SK-N-SH treated with all-trans-retinoic acid at 6 μM for 48 hours (cell line): ENCODE measurements at regions not wholly inside any gene's neighbourhood (a gene's known extent, or its start where the extent isn't known, plus 50 kb on each side); places are given as distances from the start of the nearest gene placed in this dataset.

ENCODE experiments used
- ATAC-seq: fragments of 200-7000 bp; cut with Tn5 transposase; 3 replicates; pipeline ENCODE4 v1.9.1; 2020; ENCODE audit warnings: mild to moderate bottlenecking, moderate library complexity
- ARNTL ChIP-seq: fragments of 450-650 bp; formaldehyde crosslinking; IDR thresholded peaks from 2 replicates; pipeline ENCODE4 v1.5.0; 2020; ENCODE audit warnings: low read depth, mild to moderate bottlenecking, moderate library complexity, borderline replicate concordance
- BACH2 ChIP-seq: fragments of 250-450 bp; sonication (Bioruptor Pico); IDR thresholded peaks from 2 replicates; pipeline ENCODE4 v1.9.0; 2021; ENCODE audit warnings: mild to moderate bottlenecking, borderline replicate concordance
- CSDC2 ChIP-seq: fragments of 250-450 bp; sonication (Bioruptor Pico); IDR thresholded peaks from 2 replicates; pipeline ENCODE4 v1.5.0; 2020; ENCODE audit warnings: mild to moderate bottlenecking, moderate library complexity
- ESRRG ChIP-seq: fragments of 250-450 bp; sonication (Bioruptor Pico); IDR thresholded peaks from 2 replicates; pipeline ENCODE4 v1.6.1; 2021; ENCODE audit warnings: mild to moderate bottlenecking
- GLIS3 ChIP-seq: fragments of 250-450 bp; sonication (Bioruptor Pico); IDR thresholded peaks from 2 replicates; pipeline ENCODE4 v1.5.0; 2020; ENCODE audit warnings: mild to moderate bottlenecking, moderate library complexity
- ISL1 ChIP-seq: fragments of 250-450 bp; sonication (Bioruptor Pico); IDR thresholded peaks from 2 replicates; pipeline ENCODE4 v2.1.2; 2022; ENCODE audit warnings: mild to moderate bottlenecking, moderate library complexity
- OSR1 ChIP-seq: fragments of 250-450 bp; sonication (Bioruptor Pico); IDR thresholded peaks from 2 replicates; pipeline ENCODE4 v1.8.0; 2022; ENCODE audit warnings: moderate library complexity, mild to moderate bottlenecking, inconsistent platforms
- PPARA ChIP-seq: fragments of 250-450 bp; sonication (Bioruptor Pico); IDR thresholded peaks from 2 replicates; pipeline ENCODE4 v1.5.0; 2020; ENCODE audit warnings: mild to moderate bottlenecking, borderline replicate concordance
- RARB ChIP-seq: fragments of 250-450 bp; sonication (Bioruptor Pico); IDR thresholded peaks from 2 replicates; pipeline ENCODE4 v1.8.0; 2021; ENCODE audit warnings: mild to moderate bottlenecking, moderate library complexity
- SNAI2 ChIP-seq: fragments of 250-450 bp; sonication (Bioruptor Pico); IDR thresholded peaks from 2 replicates; pipeline ENCODE4 v1.5.0; 2020; ENCODE audit warnings: mild to moderate bottlenecking, moderate library complexity
- TCF4 ChIP-seq: fragments of 250-450 bp; sonication (Bioruptor Pico); IDR thresholded peaks from 2 replicates; pipeline ENCODE4 v1.8.0; 2021; ENCODE audit warnings: mild to moderate bottlenecking, moderate library complexity, borderline replicate concordance
- TOX ChIP-seq: fragments of 250-450 bp; sonication (Bioruptor Pico); IDR thresholded peaks from 2 replicates; pipeline ENCODE4 v1.8.0; 2021; ENCODE audit warnings: mild to moderate bottlenecking, moderate library complexity, borderline replicate concordance
- ZC3H10 ChIP-seq: fragments of 250-450 bp; sonication (Bioruptor Pico); IDR thresholded peaks from 2 replicates; pipeline ENCODE4 v1.5.1; 2021; ENCODE audit warnings: mild to moderate bottlenecking, moderate library complexity
- ZFP3 ChIP-seq: fragments of 250-450 bp; sonication (Bioruptor Pico); IDR thresholded peaks from 2 replicates; pipeline ENCODE4 v1.5.0; 2020; ENCODE audit warnings: mild to moderate bottlenecking, moderate library complexity
- ZNF565 ChIP-seq: fragments of 450-650 bp; formaldehyde crosslinking; conservative IDR thresholded peaks from 2 replicates; pipeline ENCODE4 v1.5.0; 2020; ENCODE audit warnings: low read depth, mild to moderate bottlenecking, moderate library complexity
- ZNF70 ChIP-seq: fragments of 450-650 bp; formaldehyde crosslinking; IDR thresholded peaks from 2 replicates; pipeline ENCODE4 v1.5.0; 2020; ENCODE audit warnings: mild to moderate bottlenecking, moderate library complexity
- ZNF8 ChIP-seq: fragments of 450-650 bp; formaldehyde crosslinking; IDR thresholded peaks from 2 replicates; pipeline ENCODE4 v1.5.0; 2020; ENCODE audit warnings: mild to moderate bottlenecking, moderate library complexity
- TF ChIP-seq, protein P1 (sequence below): fragments of 250-450 bp; sonication (Bioruptor Pico); IDR thresholded peaks from 2 replicates; pipeline ENCODE4 v1.5.1; 2020; ENCODE audit warnings: low read depth, mild to moderate bottlenecking, moderate library complexity
- TF ChIP-seq, protein P2 (sequence below): fragments of 250-450 bp; sonication (Bioruptor Pico); IDR thresholded peaks from 2 replicates; pipeline ENCODE4 v1.5.1; 2021; ENCODE audit warnings: mild to moderate bottlenecking, moderate library complexity
- TF ChIP-seq, protein P3 (sequence below): fragments of 250-450 bp; sonication (Bioruptor Pico); IDR thresholded peaks from 2 replicates; pipeline ENCODE4 v1.8.0; 2020; ENCODE audit warnings: mild to moderate bottlenecking, moderate library complexity, borderline replicate concordance
- TF ChIP-seq, protein P4 (sequence below): fragments of 250-450 bp; sonication (Bioruptor Pico); IDR thresholded peaks from 2 replicates; pipeline ENCODE4 v1.8.0; 2021; ENCODE audit warnings: low read depth, mild to moderate bottlenecking, moderate library complexity, borderline replicate concordance
- TF ChIP-seq, protein P5 (sequence below): fragments of 250-450 bp; sonication (Bioruptor Pico); IDR thresholded peaks from 2 replicates; pipeline ENCODE4 v1.5.0; 2020; ENCODE audit warnings: mild to moderate bottlenecking, moderate library complexity

DNA sequence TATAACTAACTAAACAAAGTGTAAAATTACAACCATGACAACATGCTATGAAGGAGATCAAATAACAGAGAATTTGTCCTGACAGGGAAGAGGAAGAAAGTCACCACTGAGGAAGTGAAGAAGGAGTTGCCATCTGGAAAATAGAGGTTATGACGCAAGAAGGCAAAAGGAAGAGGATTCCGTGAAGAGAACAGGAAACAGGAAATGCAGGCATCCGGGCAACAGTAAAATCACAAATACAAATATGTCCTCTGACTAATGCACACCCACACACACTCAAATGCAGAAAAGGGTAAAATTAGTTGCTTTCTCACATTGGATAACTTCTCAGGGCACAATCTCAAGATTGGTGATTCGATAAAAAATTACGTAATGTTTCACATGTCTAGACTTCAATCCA, 278.4 kb downstream of the TMX3 start:
- ATAC-seq, result no peak
- TF ChIP-seq ARNTL (CRISPR knock-in tag) (no peak), ESRRG (CRISPR knock-in tag) (no peak), ZNF8 (CRISPR knock-in tag) (no peak), RARB (CRISPR knock-in tag) (no peak), TOX (CRISPR knock-in tag) (no peak), OSR1 (CRISPR knock-in tag) (no peak), PPARA (CRISPR knock-in tag) (no peak), ISL1 (CRISPR knock-in tag) (no peak), BACH2 (CRISPR knock-in tag) (no peak), ZNF565 (CRISPR knock-in tag) (no peak), ZNF70 (no peak), GLIS3 (no peak), ZC3H10 (CRISPR knock-in tag) (no peak), SNAI2 (no peak)
- TF ChIP-seq, protein P1, sequence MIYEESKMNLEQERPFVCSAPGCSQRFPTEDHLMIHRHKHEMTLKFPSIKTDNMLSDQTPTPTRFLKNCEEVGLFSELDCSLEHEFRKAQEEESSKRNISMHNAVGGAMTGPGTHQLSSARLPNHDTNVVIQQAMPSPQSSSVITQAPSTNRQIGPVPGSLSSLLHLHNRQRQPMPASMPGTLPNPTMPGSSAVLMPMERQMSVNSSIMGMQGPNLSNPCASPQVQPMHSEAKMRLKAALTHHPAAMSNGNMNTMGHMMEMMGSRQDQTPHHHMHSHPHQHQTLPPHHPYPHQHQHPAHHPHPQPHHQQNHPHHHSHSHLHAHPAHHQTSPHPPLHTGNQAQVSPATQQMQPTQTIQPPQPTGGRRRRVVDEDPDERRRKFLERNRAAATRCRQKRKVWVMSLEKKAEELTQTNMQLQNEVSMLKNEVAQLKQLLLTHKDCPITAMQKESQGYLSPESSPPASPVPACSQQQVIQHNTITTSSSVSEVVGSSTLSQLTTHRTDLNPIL (CRISPR knock-in tag), result no peak
- TF ChIP-seq, protein P2, sequence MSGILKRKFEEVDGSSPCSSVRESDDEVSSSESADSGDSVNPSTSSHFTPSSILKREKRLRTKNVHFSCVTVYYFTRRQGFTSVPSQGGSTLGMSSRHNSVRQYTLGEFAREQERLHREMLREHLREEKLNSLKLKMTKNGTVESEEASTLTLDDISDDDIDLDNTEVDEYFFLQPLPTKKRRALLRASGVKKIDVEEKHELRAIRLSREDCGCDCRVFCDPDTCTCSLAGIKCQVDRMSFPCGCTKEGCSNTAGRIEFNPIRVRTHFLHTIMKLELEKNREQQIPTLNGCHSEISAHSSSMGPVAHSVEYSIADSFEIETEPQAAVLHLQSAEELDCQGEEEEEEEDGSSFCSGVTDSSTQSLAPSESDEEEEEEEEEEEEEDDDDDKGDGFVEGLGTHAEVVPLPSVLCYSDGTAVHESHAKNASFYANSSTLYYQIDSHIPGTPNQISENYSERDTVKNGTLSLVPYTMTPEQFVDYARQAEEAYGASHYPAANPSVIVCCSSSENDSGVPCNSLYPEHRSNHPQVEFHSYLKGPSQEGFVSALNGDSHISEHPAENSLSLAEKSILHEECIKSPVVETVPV, result no peak
- TF ChIP-seq, protein P3, sequence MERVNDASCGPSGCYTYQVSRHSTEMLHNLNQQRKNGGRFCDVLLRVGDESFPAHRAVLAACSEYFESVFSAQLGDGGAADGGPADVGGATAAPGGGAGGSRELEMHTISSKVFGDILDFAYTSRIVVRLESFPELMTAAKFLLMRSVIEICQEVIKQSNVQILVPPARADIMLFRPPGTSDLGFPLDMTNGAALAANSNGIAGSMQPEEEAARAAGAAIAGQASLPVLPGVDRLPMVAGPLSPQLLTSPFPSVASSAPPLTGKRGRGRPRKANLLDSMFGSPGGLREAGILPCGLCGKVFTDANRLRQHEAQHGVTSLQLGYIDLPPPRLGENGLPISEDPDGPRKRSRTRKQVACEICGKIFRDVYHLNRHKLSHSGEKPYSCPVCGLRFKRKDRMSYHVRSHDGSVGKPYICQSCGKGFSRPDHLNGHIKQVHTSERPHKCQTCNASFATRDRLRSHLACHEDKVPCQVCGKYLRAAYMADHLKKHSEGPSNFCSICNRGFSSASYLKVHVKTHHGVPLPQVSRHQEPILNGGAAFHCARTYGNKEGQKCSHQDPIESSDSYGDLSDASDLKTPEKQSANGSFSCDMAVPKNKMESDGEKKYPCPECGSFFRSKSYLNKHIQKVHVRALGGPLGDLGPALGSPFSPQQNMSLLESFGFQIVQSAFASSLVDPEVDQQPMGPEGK (CRISPR knock-in tag), result no peak
- TF ChIP-seq, protein P4, sequence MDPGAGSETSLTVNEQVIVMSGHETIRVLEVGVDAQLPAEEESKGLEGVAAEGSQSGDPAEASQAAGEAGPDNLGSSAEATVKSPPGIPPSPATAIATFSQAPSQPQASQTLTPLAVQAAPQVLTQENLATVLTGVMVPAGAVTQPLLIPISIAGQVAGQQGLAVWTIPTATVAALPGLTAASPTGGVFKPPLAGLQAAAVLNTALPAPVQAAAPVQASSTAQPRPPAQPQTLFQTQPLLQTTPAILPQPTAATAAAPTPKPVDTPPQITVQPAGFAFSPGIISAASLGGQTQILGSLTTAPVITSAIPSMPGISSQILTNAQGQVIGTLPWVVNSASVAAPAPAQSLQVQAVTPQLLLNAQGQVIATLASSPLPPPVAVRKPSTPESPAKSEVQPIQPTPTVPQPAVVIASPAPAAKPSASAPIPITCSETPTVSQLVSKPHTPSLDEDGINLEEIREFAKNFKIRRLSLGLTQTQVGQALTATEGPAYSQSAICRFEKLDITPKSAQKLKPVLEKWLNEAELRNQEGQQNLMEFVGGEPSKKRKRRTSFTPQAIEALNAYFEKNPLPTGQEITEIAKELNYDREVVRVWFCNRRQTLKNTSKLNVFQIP (CRISPR knock-in tag), result no peak

DNA sequence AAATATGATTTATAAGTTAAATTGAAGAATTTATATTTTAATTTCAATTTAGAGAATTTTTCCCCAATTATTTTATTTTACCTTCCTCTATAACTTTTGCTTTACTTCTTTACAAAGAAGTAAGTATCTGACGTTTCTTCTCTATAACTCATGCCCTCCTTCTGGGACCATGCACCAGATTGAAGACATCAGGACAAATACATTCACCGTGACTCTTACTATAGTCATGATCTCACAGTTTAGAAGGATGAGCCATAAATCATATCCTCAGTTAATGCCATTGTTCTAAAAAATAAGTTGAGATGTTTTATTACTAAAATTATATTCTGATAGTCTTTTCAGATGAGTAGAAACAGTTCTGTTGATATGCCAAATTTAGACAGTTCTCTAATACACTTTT, 279.3 kb downstream of the TMX3 start:
- TF ChIP-seq RARB (CRISPR knock-in tag) (no peak), ARNTL (CRISPR knock-in tag) (no peak), ZNF8 (CRISPR knock-in tag) (no peak), ISL1 (CRISPR knock-in tag) (no peak), ESRRG (CRISPR knock-in tag) (no peak), TOX (CRISPR knock-in tag) (no peak), PPARA (CRISPR knock-in tag) (no peak), ZNF565 (CRISPR knock-in tag) (no peak), GLIS3 (no peak), ZNF70 (no peak), BACH2 (CRISPR knock-in tag) (no peak), TCF4 (CRISPR knock-in tag) (no peak), CSDC2 (CRISPR knock-in tag) (no peak), ZFP3 (CRISPR knock-in tag) (no peak), ZC3H10 (CRISPR knock-in tag) (no peak)
- TF ChIP-seq, protein P5, sequence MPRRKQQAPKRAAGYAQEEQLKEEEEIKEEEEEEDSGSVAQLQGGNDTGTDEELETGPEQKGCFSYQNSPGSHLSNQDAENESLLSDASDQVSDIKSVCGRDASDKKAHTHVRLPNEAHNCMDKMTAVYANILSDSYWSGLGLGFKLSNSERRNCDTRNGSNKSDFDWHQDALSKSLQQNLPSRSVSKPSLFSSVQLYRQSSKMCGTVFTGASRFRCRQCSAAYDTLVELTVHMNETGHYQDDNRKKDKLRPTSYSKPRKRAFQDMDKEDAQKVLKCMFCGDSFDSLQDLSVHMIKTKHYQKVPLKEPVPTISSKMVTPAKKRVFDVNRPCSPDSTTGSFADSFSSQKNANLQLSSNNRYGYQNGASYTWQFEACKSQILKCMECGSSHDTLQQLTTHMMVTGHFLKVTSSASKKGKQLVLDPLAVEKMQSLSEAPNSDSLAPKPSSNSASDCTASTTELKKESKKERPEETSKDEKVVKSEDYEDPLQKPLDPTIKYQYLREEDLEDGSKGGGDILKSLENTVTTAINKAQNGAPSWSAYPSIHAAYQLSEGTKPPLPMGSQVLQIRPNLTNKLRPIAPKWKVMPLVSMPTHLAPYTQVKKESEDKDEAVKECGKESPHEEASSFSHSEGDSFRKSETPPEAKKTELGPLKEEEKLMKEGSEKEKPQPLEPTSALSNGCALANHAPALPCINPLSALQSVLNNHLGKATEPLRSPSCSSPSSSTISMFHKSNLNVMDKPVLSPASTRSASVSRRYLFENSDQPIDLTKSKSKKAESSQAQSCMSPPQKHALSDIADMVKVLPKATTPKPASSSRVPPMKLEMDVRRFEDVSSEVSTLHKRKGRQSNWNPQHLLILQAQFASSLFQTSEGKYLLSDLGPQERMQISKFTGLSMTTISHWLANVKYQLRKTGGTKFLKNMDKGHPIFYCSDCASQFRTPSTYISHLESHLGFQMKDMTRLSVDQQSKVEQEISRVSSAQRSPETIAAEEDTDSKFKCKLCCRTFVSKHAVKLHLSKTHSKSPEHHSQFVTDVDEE (CRISPR knock-in tag), result no peak
- TF ChIP-seq, protein P3 (CRISPR knock-in tag), result no peak
- TF ChIP-seq, protein P2, result no peak
- TF ChIP-seq, protein P4 (CRISPR knock-in tag), result no peak
- ATAC-seq, result no peak
